Colonic mucosa (tissue), 4 donors: ENCODE measurements at regions not wholly inside any gene's neighbourhood (a gene's known extent, or its start where the extent isn't known, plus 50 kb on each side); places are given as distances from the start of the nearest gene placed in this dataset.

ENCODE experiments used
- DNase-seq: peaks from one replicate; pipeline ENCODE4 v3.0.0-alpha.2; 2020
- H3K27ac ChIP-seq: fragments of 200-600 bp; one replicate; pipeline ENCODE4 v1.8.0; 2021
- H3K27me3 ChIP-seq: fragments of 200-600 bp; one replicate; pipeline ENCODE4 v1.8.0; 2021
- H3K36me3 ChIP-seq: fragments of 200-600 bp; one replicate; pipeline ENCODE4 v1.8.0; 2021
- H3K4me1 ChIP-seq: fragments of 200-600 bp; one replicate; pipeline ENCODE4 v1.8.0; 2021; ENCODE audit warnings: mild to moderate bottlenecking
- H3K4me3 ChIP-seq: fragments of 200-600 bp; one replicate; pipeline ENCODE4 v1.8.0; 2021
- H3K9ac ChIP-seq, 2 donors: one replicate each; pipeline ENCODE4 v1.7.0; 2013; ENCODE audit warnings: control low read depth in 2 of 2, low read depth in 2 of 2, low read length in 2 of 2
- H3K9me3 ChIP-seq: fragments of 200-600 bp; one replicate; pipeline ENCODE4 v1.8.0; 2021
- CTCF ChIP-seq: fragments of 200-600 bp; IDR thresholded peaks from one replicate; pipeline ENCODE4 v1.8.0; 2022; ENCODE audit warnings: antibody characterized with exemption, mild to moderate bottlenecking
- intact Hi-C: fragments of 100-400 bp; cut with DNase I; formaldehyde crosslinking; loops from one replicate; pipeline ENCODE4 v1.14.1; 2022
- donor health status: healthy.
- donor health status: DM: no; HTN: no; CAD: no.
- donor health status: DM: no; HTN: no; CAD: no.

- no peak overlapping the region for H3K4me3 ChIP-seq
- H3K36me3 ChIP-seq: no peaks in the 10 kb centered on the region
- no peak for TF ChIP-seq CTCF
- DNase-seq: peak; percentile 68
- H3K27ac ChIP-seq: peak overlapping the region; percentile 55
- intact Hi-C loops: no loop called here
- H3K9ac ChIP-seq: peak overlapping the region in 1 of 2 donors; percentile 21
- H3K9me3 ChIP-seq: no peaks in the 10 kb centered on the region
- peaks cover 19% of the 10 kb centered on the region for H3K4me1 ChIP-seq
- no peaks in the 10 kb centered on the region for H3K27me3 ChIP-seq
Measured at GRCh38 chr2:8571792-8572499, 109.9 kb upstream of the ID2 start.

GRCh38 chr2:8572712-8573233, 109.1 kb upstream of the ID2 start:
- DNase-seq: no peak
- Histone ChIP-seq H3K9ac (peak overlapping the region in 1 of 2 donors; percentile 59), H3K9me3 (no peaks in the 10 kb centered on the region), H3K27ac (peak overlapping the region; percentile 55), H3K36me3 (no peaks in the 10 kb centered on the region), H3K27me3 (no peaks in the 10 kb centered on the region), H3K4me1 (peaks cover 19% of the 10 kb centered on the region), H3K4me3 (no peak overlapping the region)
- TF ChIP-seq CTCF: no peak
- intact Hi-C loops: no loop called here

- TF ChIP-seq CTCF: no peak
- Histone ChIP-seq H3K27me3 (no peaks in the 10 kb centered on the region), H3K9me3 (no peaks in the 10 kb centered on the region), H3K4me1 (peaks cover 19% of the 10 kb centered on the region), H3K9ac (peak overlapping the region in 1 of 2 donors; percentile 59), H3K4me3 (no peak overlapping the region), H3K36me3 (no peaks in the 10 kb centered on the region), H3K27ac (peak overlapping the region; percentile 58)
- peak; percentile 67 for DNase-seq
- intact Hi-C loops: no loop called here
Measured at GRCh38 chr2:8573234-8573941, 108.5 kb upstream of the ID2 start.

GRCh38 chr2:8573942-8574195, 108.0 kb upstream of the ID2 start:
- Histone ChIP-seq H3K9me3 (no peaks in the 10 kb centered on the region), H3K27ac (peak overlapping the region; percentile 58), H3K4me3 (no peak overlapping the region), H3K4me1 (peaks cover 19% of the 10 kb centered on the region), H3K9ac (peak overlapping the region in 1 of 2 donors; percentile 59), H3K36me3 (no peaks in the 10 kb centered on the region), H3K27me3 (no peaks in the 10 kb centered on the region)
- intact Hi-C loops: no loop called here
- peak; percentile 47 for DNase-seq
- no peak for TF ChIP-seq CTCF

GRCh38 chr2:8574196-8575037, 107.4 kb upstream of the ID2 start:
- intact Hi-C loops: no loop called here
- DNase-seq: peak; percentile 68
- Histone ChIP-seq H3K9ac (peak overlapping the region in 1 of 2 donors; percentile 59), H3K9me3 (no peaks in the 10 kb centered on the region), H3K4me1 (peaks cover 19% of the 10 kb centered on the region), H3K4me3 (no peak overlapping the region), H3K27ac (peak overlapping the region; percentile 58), H3K36me3 (no peaks in the 10 kb centered on the region), H3K27me3 (no peaks in the 10 kb centered on the region)
- no peak for TF ChIP-seq CTCF
